Prostate gland (tissue), 2 donors: ENCODE measurements at regions not wholly inside any gene's neighbourhood (a gene's known extent, or its start where the extent isn't known, plus 50 kb on each side); places are given as distances from the start of the nearest gene placed in this dataset.
"Not testable (repeated sequence)": the region's sequence is repeated elsewhere in the genome, so short reads cannot be mapped to it uniquely, and the experiment has no call there.

Source experiments
- DNase-seq: peaks from one replicate; pipeline ENCODE4 v3.0.0-alpha.2; 2019; ENCODE audit warnings: low spot score
- H3K27ac ChIP-seq, 2 donors: fragments of 200-600 bp; sonication (generic); 2 replicates each; pipeline ENCODE4 v1.5.1; 2017 to 2019
- H3K27me3 ChIP-seq: fragments of 200-600 bp; sonication (generic); replicated peaks from 2 replicates; pipeline ENCODE4 v1.5.1; 2019; ENCODE audit not compliant: insufficient read depth
- H3K36me3 ChIP-seq, 2 donors: fragments of 200-600 bp; sonication (generic); 1 replicate in 1 of 2; 2 replicates in 1 of 2; pipeline versions ENCODE4 v1.5.1 to v1.8.1; 2017 to 2019
- H3K4me1 ChIP-seq: fragments of 200-600 bp; sonication (generic); replicated peaks from 2 replicates; pipeline ENCODE4 v1.5.1; 2019
- H3K4me3 ChIP-seq, 2 donors: fragments of 200-600 bp; sonication (generic); 2 replicates each; pipeline ENCODE4 v1.5.1; 2017 to 2019
- H3K9me3 ChIP-seq: fragments of 200-600 bp; sonication (generic); 2 replicates; pipeline ENCODE4 v1.5.1; 2017
- POLR2A ChIP-seq: fragments of 450-650 bp; IDR thresholded peaks from one replicate; pipeline ENCODE4 v1.6.1; 2016; ENCODE audit warnings: antibody characterized with exemption, mild to moderate bottlenecking
- POLR2AphosphoS5 ChIP-seq: sonication (generic); formaldehyde crosslinking; IDR thresholded peaks from one replicate; pipeline ENCODE4 v1.6.1; 2017; ENCODE audit warnings: antibody characterized with exemption
- WGBS: methylation state at CpG from one replicate; pipeline ENCODE4 v1.1.5; 2018; 5-methylcytosine and 5-hydroxymethylcytosine counted together
- intact Hi-C: fragments of 100-400 bp; cut with DNase I; formaldehyde crosslinking; loops from one replicate; pipeline ENCODE4 v1.14.2; 2022
- TF ChIP-seq, protein P1 (sequence below), 4 experiments: fragments of 200-600 bp in 2 of 4; fragments of 450-650 bp in 2 of 4; sonication (generic) in 2 of 4; IDR thresholded peaks; 1 replicate in 3 of 4; 2 replicates in 1 of 4; pipeline ENCODE4 v1.5.1; 2016 to 2019; ENCODE audit warnings: antibody characterized with exemption in 4 of 4, mild to moderate bottlenecking in 2 of 4, moderate library complexity in 2 of 4

DNA sequence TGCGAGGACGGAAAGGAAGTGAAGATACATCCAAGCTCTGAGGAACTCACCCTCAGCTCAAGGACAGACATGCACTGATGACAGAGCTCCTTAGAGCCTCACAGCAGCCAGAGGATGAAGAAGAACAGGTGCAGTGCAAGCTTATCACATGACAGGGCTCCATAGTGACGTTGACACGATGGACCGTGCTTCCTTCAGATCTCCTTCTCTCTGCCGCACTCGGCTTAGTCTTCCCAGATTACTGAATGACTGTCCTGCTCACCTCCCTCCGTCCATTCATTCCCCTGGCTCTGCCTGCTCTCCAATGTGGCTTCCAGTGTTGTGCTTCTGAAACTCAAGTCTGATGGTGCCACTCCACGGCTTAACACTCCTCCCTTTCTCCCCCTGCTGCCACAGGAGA lies 161.5 kb upstream of the PFKP start:
- 82% methylated on average over 9 of the region's 9 CpGs for WGBS
- Histone ChIP-seq H3K4me1 (no peaks in the 10 kb centered on the region), H3K36me3 (no peaks in the 10 kb centered on the region), H3K4me3 (no peak overlapping the region), H3K9me3 (no peaks in the 10 kb centered on the region), H3K27ac (no peak overlapping the region), H3K27me3 (no peaks in the 10 kb centered on the region)
- intact Hi-C loops = no loop called here
- no peak for DNase-seq
- TF ChIP-seq POLR2AphosphoS5 (no peak), POLR2A (no peak)

- H3K9me3 ChIP-seq = no peaks in the 10 kb centered on the region
- DNase-seq = no peak
- no peaks in the 10 kb centered on the region for H3K27me3 ChIP-seq
- intact Hi-C loops = no loop called here
- H3K4me3 ChIP-seq = no peak overlapping the region
- H3K36me3 ChIP-seq = no peaks in the 10 kb centered on the region
- H3K27ac ChIP-seq = no peak overlapping the region
- no peak for TF ChIP-seq POLR2A
- no peak for TF ChIP-seq POLR2AphosphoS5
- TF ChIP-seq, protein P1, sequence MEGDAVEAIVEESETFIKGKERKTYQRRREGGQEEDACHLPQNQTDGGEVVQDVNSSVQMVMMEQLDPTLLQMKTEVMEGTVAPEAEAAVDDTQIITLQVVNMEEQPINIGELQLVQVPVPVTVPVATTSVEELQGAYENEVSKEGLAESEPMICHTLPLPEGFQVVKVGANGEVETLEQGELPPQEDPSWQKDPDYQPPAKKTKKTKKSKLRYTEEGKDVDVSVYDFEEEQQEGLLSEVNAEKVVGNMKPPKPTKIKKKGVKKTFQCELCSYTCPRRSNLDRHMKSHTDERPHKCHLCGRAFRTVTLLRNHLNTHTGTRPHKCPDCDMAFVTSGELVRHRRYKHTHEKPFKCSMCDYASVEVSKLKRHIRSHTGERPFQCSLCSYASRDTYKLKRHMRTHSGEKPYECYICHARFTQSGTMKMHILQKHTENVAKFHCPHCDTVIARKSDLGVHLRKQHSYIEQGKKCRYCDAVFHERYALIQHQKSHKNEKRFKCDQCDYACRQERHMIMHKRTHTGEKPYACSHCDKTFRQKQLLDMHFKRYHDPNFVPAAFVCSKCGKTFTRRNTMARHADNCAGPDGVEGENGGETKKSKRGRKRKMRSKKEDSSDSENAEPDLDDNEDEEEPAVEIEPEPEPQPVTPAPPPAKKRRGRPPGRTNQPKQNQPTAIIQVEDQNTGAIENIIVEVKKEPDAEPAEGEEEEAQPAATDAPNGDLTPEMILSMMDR (IDR thresholded peaks at IDR 0.05) = no peak
- 89% methylated on average over 6 of the region's 6 CpGs for WGBS
- H3K4me1 ChIP-seq = no peaks in the 10 kb centered on the region
These were observed 166.8 kb upstream of the PFKP start for GRCh38 chr10:2900530-2900929.

GRCh38 chr10:2899246-2899951 lies 167.9 kb upstream of the PFKP start:
- WGBS = 87% methylated on average over 19 of the region's 19 CpGs
- DNase-seq = no peak
- no peak for TF ChIP-seq POLR2A
- TF ChIP-seq POLR2AphosphoS5 = no peak
- H3K36me3 ChIP-seq = no peaks in the 10 kb centered on the region
- intact Hi-C loops = no loop called here
- H3K4me3 ChIP-seq = no peak overlapping the region
- H3K9me3 ChIP-seq = no peaks in the 10 kb centered on the region
- H3K27ac ChIP-seq = no peak overlapping the region
- H3K27me3 ChIP-seq = no peaks in the 10 kb centered on the region
- no peaks in the 10 kb centered on the region for H3K4me1 ChIP-seq

DNA sequence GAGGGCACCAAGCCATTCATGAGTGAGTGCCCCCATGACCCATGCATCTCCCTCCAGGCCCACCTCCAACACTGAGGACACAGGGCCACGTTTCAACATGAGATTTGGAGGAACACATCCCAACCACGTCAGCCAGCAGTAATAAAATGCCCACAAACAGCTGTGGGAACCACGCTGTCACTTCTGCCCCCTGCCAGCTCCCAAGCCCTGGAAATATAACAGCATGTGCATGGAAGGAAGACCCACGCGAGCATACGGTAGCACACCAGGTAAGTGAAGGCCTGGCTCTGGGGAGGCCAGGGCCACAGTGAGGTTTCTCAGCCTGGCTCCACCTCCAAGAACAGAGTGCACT lies 168.9 kb upstream of the PFKP start:
- H3K27me3 ChIP-seq = no peaks in the 10 kb centered on the region
- H3K4me3 ChIP-seq = no peak overlapping the region
- no peak for DNase-seq
- H3K4me1 ChIP-seq = no peaks in the 10 kb centered on the region
- TF ChIP-seq, protein P1 (IDR thresholded peaks at IDR 0.05) = no peak
- TF ChIP-seq POLR2A (no peak), POLR2AphosphoS5 (no peak)
- H3K27ac ChIP-seq = no peak overlapping the region
- H3K9me3 ChIP-seq = no peaks in the 10 kb centered on the region
- intact Hi-C loops = no loop called here
- WGBS = 76% methylated on average over 6 of the region's 6 CpGs
- no peaks in the 10 kb centered on the region for H3K36me3 ChIP-seq

DNA sequence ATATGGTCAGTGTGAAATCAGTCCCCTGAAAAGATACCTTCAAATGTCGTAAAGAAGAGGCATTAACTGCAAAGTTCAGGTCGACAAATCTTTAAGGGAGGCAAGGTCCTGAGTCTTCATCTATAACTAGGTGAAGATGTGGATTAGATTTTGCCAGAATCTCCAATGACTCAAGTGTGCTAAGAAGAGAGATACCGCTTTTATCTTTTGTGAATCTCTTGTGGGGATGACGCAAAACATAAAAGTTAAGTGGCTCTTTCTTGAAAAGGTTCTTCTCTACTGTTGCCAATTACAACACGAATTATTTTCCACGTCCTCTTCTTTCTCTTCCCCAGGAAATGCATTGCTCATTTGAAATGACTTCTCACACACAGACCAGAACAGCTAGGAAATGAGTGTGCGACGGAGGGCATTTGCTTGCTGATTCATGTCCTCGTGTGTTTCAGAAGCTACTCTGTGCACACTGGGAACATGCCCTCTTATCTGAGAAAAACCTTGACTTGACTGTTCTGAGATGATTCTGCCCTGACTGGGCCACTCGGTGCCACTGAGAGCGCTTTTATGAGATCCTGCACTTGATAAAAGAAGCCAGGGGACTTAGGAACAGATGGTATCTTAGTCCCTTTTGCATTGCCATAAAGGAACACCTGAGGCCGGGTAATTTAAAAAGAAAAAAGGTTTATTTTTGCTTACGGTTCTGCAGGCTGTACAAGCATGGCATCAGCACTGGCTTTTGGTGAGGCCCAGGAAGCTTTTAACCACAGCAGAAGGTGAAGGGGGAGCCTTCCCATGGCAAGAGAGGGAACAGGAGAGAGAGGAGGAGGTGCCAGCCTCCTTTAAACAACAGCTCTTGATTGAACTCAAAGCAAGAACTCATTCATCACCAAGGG lies 169.5 kb upstream of the PFKP start:
- no peak for TF ChIP-seq POLR2AphosphoS5
- TF ChIP-seq, protein P1 (IDR thresholded peaks at IDR 0.05) = no peak
- TF ChIP-seq POLR2A = no peak
- no peak overlapping the region for H3K4me3 ChIP-seq
- WGBS = 48% methylated on average over 13 of the region's 13 CpGs

DNA sequence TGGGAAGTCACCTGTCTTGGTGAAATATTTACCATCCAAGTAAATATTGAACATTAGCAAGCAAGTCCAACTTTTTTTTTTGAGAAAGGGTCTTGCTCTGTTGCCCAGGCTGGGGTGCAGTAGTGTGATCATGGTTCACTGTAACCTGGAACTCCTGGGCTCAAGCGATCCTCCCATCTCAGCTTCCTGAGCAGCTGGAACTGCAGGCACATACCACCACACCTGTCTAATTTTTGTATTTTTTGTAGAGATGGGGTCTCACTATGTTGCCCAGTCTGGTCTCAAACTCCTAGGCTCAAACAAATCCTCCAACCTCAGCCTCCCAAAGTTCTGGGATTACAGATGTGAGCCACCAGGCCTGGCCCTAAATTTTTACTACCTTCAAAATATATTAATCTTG lies 171.0 kb upstream of the PFKP start:
- DNase-seq, H3K4me3 ChIP-seq, H3K27ac ChIP-seq, H3K4me1 ChIP-seq, intact Hi-C loops, H3K9me3 ChIP-seq, H3K36me3 ChIP-seq, H3K27me3 ChIP-seq: not testable (repeated sequence)
- WGBS = 96% methylated on average over 1 of the region's 1 CpG

More for the DNA sequence above, 169.5 kb upstream of the PFKP start:
- Histone ChIP-seq H3K27me3 (no peaks in the 10 kb centered on the region), H3K9me3 (no peaks in the 10 kb centered on the region), H3K4me1 (no peaks in the 10 kb centered on the region), H3K36me3 (no peaks in the 10 kb centered on the region), H3K27ac (no peak overlapping the region)
- intact Hi-C loops = no loop called here
- no peak for DNase-seq
